ENCODE measurements at regions not wholly inside any gene's neighbourhood (a gene's known extent, or its start where the extent isn't known, plus 50 kb on each side); places are given as distances from the start of the nearest gene placed in this dataset.

- Histone ChIP-seq H3K27me3 (ENCODE audit: control insufficient read depth, extremely low read depth, insufficient read depth, low read length) (no peaks in the 10 kb centered on the region), H3K4me2 (ENCODE audit: control insufficient read depth, extremely low read depth, insufficient read depth, low read depth, low read length) (no peak overlapping the region), H2AFZ (ENCODE audit: control insufficient read depth, low read length) (no peak overlapping the region), H3K4me1 (ENCODE audit: control insufficient read depth, extremely low read depth, insufficient read depth, low read length) (no peaks in the 10 kb centered on the region), H3K9me1 (ENCODE audit: control insufficient read depth, extremely low read depth, insufficient read depth, low read length) (no peaks in the 10 kb centered on the region), H3K9ac (ENCODE audit: control insufficient read depth, extremely low read depth, insufficient read depth, low read length) (no peak overlapping the region), H3K27ac (ENCODE audit: control insufficient read depth, insufficient read depth, low read length) (no peak overlapping the region), H3K79me2 (ENCODE audit: control insufficient read depth, insufficient read depth, low read length) (no peaks in the 10 kb centered on the region), H3K9me3 (ENCODE audit: control insufficient read depth, low read depth, low read length) (no peaks in the 10 kb centered on the region), H3K4me3 (ENCODE audit: control insufficient read depth in 2 of 3, extremely low read depth in 1 of 3, insufficient read depth in 2 of 3, low read depth in 1 of 3, low read length in 3 of 3) (no peak overlapping the region), H3K36me3 (ENCODE audit: control insufficient read depth in 2 of 2, extremely low read depth in 1 of 2, insufficient read depth in 2 of 2, low read length in 2 of 2) (no peaks in the 10 kb centered on the region), H4K20me1 (ENCODE audit: control insufficient read depth, extremely low read depth, insufficient read depth, low read length) (no peaks in the 10 kb centered on the region)
- dilution Hi-C loops (cut with MboI; ENCODE audit: extremely low pct_ligation_motif_present, low sequenced_read_pairs), result no loop called here
- TF ChIP-seq CTCF (optimal IDR thresholded peaks at IDR 0.05 in 1 of 3, IDR thresholded peaks at IDR 0.05 in 1 of 3, conservative IDR thresholded peaks at IDR 0.05 in 1 of 3; ENCODE audit: extremely low read depth in 1 of 3, insufficient read depth in 2 of 3, low read length in 3 of 3) (no peak), EZH2 (IDR thresholded peaks at IDR 0.05; ENCODE audit: low read length) (no peak)
- no peak for DNase-seq (ENCODE audit: low read depth, low spot score)
- no peak for FAIRE-seq
These were observed 713.7 kb upstream of the CHAC2 start for GRCh38 chr2:53053937-53054336.

- Histone ChIP-seq H3K27ac (ENCODE audit: control insufficient read depth, insufficient read depth, low read length) (no peak overlapping the region), H2AFZ (ENCODE audit: control insufficient read depth, low read length) (no peak overlapping the region), H4K20me1 (ENCODE audit: control insufficient read depth, extremely low read depth, insufficient read depth, low read length) (no peaks in the 10 kb centered on the region), H3K4me1 (ENCODE audit: control insufficient read depth, extremely low read depth, insufficient read depth, low read length) (no peaks in the 10 kb centered on the region), H3K9me1 (ENCODE audit: control insufficient read depth, extremely low read depth, insufficient read depth, low read length) (no peaks in the 10 kb centered on the region), H3K4me2 (ENCODE audit: control insufficient read depth, extremely low read depth, insufficient read depth, low read depth, low read length) (no peak overlapping the region), H3K27me3 (ENCODE audit: control insufficient read depth, extremely low read depth, insufficient read depth, low read length) (no peaks in the 10 kb centered on the region), H3K9me3 (ENCODE audit: control insufficient read depth, low read depth, low read length) (no peaks in the 10 kb centered on the region), H3K36me3 (ENCODE audit: control insufficient read depth in 2 of 2, extremely low read depth in 1 of 2, insufficient read depth in 2 of 2, low read length in 2 of 2) (no peaks in the 10 kb centered on the region), H3K79me2 (ENCODE audit: control insufficient read depth, insufficient read depth, low read length) (no peaks in the 10 kb centered on the region), H3K9ac (ENCODE audit: control insufficient read depth, extremely low read depth, insufficient read depth, low read length) (no peak overlapping the region), H3K4me3 (ENCODE audit: control insufficient read depth in 2 of 3, extremely low read depth in 1 of 3, insufficient read depth in 2 of 3, low read depth in 1 of 3, low read length in 3 of 3) (no peak overlapping the region)
- DNase-seq (ENCODE audit: low read depth, low spot score), result no peak
- dilution Hi-C loops (cut with MboI; ENCODE audit: extremely low pct_ligation_motif_present, low sequenced_read_pairs), result no loop called here
- no peak for TF ChIP-seq CTCF (optimal IDR thresholded peaks at IDR 0.05 in 1 of 3, IDR thresholded peaks at IDR 0.05 in 1 of 3, conservative IDR thresholded peaks at IDR 0.05 in 1 of 3; ENCODE audit: extremely low read depth in 1 of 3, insufficient read depth in 2 of 3, low read length in 3 of 3)
- TF ChIP-seq EZH2 (IDR thresholded peaks at IDR 0.05; ENCODE audit: low read length), result no peak
- FAIRE-seq, result no peak
These were observed 716.4 kb upstream of the CHAC2 start for GRCh38 chr2:53051157-53051556.
